ENCODE measurements at regions not wholly inside any gene's neighbourhood (a gene's known extent, or its start where the extent isn't known, plus 50 kb on each side); places are given as distances from the start of the nearest gene placed in this dataset.

DNA sequence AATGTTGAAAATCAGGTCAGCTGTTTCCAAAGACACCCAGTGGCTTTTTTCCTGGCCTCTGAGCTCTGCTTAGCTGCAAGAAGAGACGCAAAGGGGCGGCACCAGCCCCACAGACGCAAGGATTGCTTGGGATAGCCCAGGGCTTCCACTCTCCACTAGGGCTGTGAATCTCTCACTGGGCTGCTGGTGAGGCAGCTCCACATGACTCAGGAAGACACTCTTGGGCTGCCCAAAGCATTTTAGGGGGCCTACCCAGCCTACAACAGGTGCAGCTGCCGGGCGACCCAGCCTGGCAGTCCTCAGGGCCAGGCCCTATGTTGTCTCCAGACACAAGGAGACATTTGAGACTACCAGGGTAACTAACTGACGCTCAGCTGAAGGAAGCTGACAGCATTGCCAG is 59.8 kb downstream of the FAM50B start:
- TF ChIP-seq, protein P1, sequence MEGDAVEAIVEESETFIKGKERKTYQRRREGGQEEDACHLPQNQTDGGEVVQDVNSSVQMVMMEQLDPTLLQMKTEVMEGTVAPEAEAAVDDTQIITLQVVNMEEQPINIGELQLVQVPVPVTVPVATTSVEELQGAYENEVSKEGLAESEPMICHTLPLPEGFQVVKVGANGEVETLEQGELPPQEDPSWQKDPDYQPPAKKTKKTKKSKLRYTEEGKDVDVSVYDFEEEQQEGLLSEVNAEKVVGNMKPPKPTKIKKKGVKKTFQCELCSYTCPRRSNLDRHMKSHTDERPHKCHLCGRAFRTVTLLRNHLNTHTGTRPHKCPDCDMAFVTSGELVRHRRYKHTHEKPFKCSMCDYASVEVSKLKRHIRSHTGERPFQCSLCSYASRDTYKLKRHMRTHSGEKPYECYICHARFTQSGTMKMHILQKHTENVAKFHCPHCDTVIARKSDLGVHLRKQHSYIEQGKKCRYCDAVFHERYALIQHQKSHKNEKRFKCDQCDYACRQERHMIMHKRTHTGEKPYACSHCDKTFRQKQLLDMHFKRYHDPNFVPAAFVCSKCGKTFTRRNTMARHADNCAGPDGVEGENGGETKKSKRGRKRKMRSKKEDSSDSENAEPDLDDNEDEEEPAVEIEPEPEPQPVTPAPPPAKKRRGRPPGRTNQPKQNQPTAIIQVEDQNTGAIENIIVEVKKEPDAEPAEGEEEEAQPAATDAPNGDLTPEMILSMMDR (IDR thresholded peaks at IDR 0.05; ENCODE audit: control insufficient read depth, insufficient read depth, low read depth, low read length, missing control alignments), result no peak
- DNase-seq (ENCODE audit: low read depth), result no peak
- no peak overlapping the region for H3K4me3 ChIP-seq (ENCODE audit: control insufficient read depth, low read depth, low read length)

GRCh38 chr6:3910106-3910663 is 61.0 kb downstream of the FAM50B start:
- no peak for DNase-seq (ENCODE audit: low read depth)
- H3K4me3 ChIP-seq (ENCODE audit: control insufficient read depth, low read depth, low read length), result no peak overlapping the region
- TF ChIP-seq, protein P1 (IDR thresholded peaks at IDR 0.05; ENCODE audit: control insufficient read depth, insufficient read depth, low read depth, low read length, missing control alignments), result no peak

GRCh38 chr6:3911130-3911529 is 62.0 kb downstream of the FAM50B start:
- TF ChIP-seq, protein P1 (IDR thresholded peaks at IDR 0.05; ENCODE audit: control insufficient read depth, insufficient read depth, low read depth, low read length, missing control alignments), result no peak

GRCh38 chr6:3911614-3912336 is 62.6 kb downstream of the FAM50B start:
- TF ChIP-seq, protein P1 (IDR thresholded peaks at IDR 0.05; ENCODE audit: control insufficient read depth, insufficient read depth, low read depth, low read length, missing control alignments), result no peak
- peak; percentile 42 for DNase-seq (ENCODE audit: low read depth)
- no peak overlapping the region for H3K4me3 ChIP-seq (ENCODE audit: control insufficient read depth, low read depth, low read length)

More at GRCh38 chr6:3911130-3911529, 62.0 kb downstream of the FAM50B start:
- no peak overlapping the region for H3K4me3 ChIP-seq (ENCODE audit: control insufficient read depth, low read depth, low read length)
- no peak for DNase-seq (ENCODE audit: low read depth)

DNA sequence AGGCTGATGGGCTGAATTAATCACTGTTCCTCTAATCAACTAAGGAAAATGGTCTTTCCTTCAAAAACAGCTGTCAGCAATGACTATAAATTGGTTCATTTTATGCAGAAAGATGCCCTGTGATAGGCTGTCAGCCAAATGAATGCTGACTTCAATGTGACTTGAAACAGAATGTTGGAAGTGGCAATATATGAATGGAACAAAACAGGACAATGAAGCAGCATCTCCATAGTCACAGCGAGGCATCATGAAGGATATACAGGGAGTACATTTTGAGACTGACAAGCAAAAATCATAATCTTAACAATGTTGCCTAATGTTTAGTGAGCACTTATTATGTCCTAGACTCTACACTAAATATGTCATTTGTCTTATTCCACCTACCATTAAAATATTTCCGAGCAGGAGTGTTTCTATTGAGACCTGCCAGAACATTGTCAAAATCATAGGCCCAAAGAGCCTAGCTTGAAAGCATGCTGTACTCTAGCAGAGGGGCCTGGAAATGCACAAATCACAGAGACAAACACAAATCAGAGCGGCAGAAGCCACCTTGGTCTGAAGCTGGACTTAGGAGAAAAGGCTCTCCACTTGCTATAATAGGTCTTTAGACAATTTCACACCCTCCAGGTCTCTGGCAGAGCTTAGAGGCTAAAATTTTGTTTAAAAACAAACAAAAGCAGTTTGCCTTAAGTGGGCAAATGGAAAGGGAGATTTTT is 63.3 kb downstream of the FAM50B start:
- TF ChIP-seq, protein P1 (IDR thresholded peaks at IDR 0.05; ENCODE audit: control insufficient read depth, insufficient read depth, low read depth, low read length, missing control alignments), result no peak
- DNase-seq (ENCODE audit: low read depth), result no peak
- H3K4me3 ChIP-seq (ENCODE audit: control insufficient read depth, low read depth, low read length), result no peak overlapping the region

GRCh38 chr6:3913077-3913957 is 64.1 kb downstream of the FAM50B start:
- peak; percentile 96 for DNase-seq (ENCODE audit: low read depth)
- TF ChIP-seq, protein P1 (IDR thresholded peaks at IDR 0.05; ENCODE audit: control insufficient read depth, insufficient read depth, low read depth, low read length, missing control alignments), result no peak
- H3K4me3 ChIP-seq (ENCODE audit: control insufficient read depth, low read depth, low read length), result no peak overlapping the region
